Fibroblast of lung (primary cell): ENCODE measurements at regions not wholly inside any gene's neighbourhood (a gene's known extent, or its start where the extent isn't known, plus 50 kb on each side); places are given as distances from the start of the nearest gene placed in this dataset.

Experiments used
- DNase-seq, 2 donors: peaks; one replicate each; pipeline versions ENCODE4 v3.0.0 to v3.0.0-alpha.2; 2010; ENCODE audit warnings: low read depth in 2 of 2
- H2AFZ ChIP-seq: 2 replicates; pipeline ENCODE4 v1.5.1; 2012; ENCODE audit warnings: low read length, control low read depth, inconsistent platforms
- H3K27ac ChIP-seq: 2 replicates; pipeline ENCODE4 v1.5.1; 2011; ENCODE audit warnings: low read length, control low read depth; ENCODE audit not compliant: insufficient read depth
- H3K27me3 ChIP-seq: 2 replicates; pipeline ENCODE4 v1.5.1; 2011; ENCODE audit warnings: mild to moderate bottlenecking, low read length; ENCODE audit not compliant: control insufficient read depth, insufficient read depth
- H3K36me3 ChIP-seq: 2 replicates; pipeline ENCODE4 v1.5.1; 2011; ENCODE audit warnings: low read length; ENCODE audit not compliant: control insufficient read depth, insufficient read depth
- H3K4me1 ChIP-seq: 2 replicates; pipeline ENCODE4 v1.5.1; 2011; ENCODE audit warnings: low read length; ENCODE audit not compliant: control insufficient read depth, insufficient read depth; ENCODE audit errors: extremely low read depth
- H3K4me2 ChIP-seq: 2 replicates; pipeline ENCODE4 v1.5.1; 2011; ENCODE audit warnings: low read length, control low read depth; ENCODE audit not compliant: insufficient read depth; ENCODE audit errors: extremely low read depth
- H3K4me3 ChIP-seq, 4 experiments: fragments of 200-600 bp in 1 of 4; sonication (generic) in 1 of 4; replicated peaks in 1 of 4; 2 replicates each; pipeline ENCODE4 v1.5.1; 2011 to 2016; ENCODE audit warnings: low read length in 4 of 4, low read depth in 3 of 4, mild to moderate bottlenecking in 3 of 4, control low read depth in 2 of 4, inconsistent platforms in 1 of 4, mixed read lengths in 1 of 4; ENCODE audit not compliant: insufficient read depth in 1 of 4; ENCODE audit errors: control extremely low read depth in 1 of 4
- H3K79me2 ChIP-seq: 2 replicates; pipeline ENCODE4 v1.5.1; 2012; ENCODE audit warnings: mild to moderate bottlenecking, low read length, inconsistent platforms; ENCODE audit not compliant: control insufficient read depth, insufficient read depth
- H3K9ac ChIP-seq: 2 replicates; pipeline ENCODE4 v1.5.1; 2011; ENCODE audit warnings: mild to moderate bottlenecking, low read length, control low read depth; ENCODE audit not compliant: insufficient read depth
- H3K9me3 ChIP-seq: 2 replicates; pipeline ENCODE4 v1.5.1; 2012; ENCODE audit warnings: low read depth, low read length; ENCODE audit not compliant: control insufficient read depth, insufficient read depth
- H4K20me1 ChIP-seq: 2 replicates; pipeline ENCODE4 v1.5.1; 2011; ENCODE audit warnings: low read length; ENCODE audit not compliant: control insufficient read depth, insufficient read depth; ENCODE audit errors: extremely low read depth
- EZH2 ChIP-seq: IDR thresholded peaks from 2 replicates; pipeline ENCODE4 v1.5.1; 2012; ENCODE audit warnings: low read length, control low read depth, mild to moderate bottlenecking; ENCODE audit errors: missing control alignments
- TF ChIP-seq, protein P1 (sequence below), 2 donors: IDR thresholded peaks in 1 of 2; conservative IDR thresholded peaks in 1 of 2; 1 replicate in 1 of 2; 2 replicates in 1 of 2; pipeline ENCODE4 v1.5.1; 2011 to 2012; ENCODE audit warnings: low read length in 2 of 2, control low read depth in 1 of 2, inconsistent platforms in 1 of 2, low read depth in 1 of 2, mild to moderate bottlenecking in 1 of 2

DNA sequence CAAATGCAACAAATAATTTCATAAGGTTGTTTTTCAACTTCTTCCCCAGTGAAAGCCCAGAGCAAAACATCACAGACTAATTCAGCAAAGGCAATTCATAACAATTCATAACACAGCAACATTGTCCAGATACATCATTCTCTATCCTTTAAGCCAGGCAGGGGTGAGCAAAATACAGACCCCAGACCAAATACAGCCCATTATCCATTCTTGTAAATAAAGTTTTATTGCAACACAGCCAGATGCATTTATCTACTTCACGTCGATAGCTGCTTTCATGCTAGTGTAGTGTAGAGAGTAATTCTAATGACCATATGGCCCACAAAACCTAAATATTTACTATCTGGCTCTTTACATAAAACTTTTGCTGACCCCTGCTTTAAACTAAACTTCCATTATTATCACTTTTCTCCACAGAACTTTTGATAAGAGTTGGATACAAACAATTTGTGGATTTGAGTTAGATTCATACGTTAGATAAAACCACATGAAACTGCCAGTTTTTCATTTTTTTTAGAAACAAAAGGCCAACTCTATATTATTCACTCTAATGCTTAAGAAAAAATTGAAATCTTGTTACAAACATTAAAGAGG is 174.4 kb downstream of the DUSP6 start:
- Histone ChIP-seq H3K27me3 (no peaks in the 10 kb centered on the region), H2AFZ (no peak overlapping the region), H3K36me3 (no peaks in the 10 kb centered on the region), H3K27ac (no peak overlapping the region), H3K79me2 (no peaks in the 10 kb centered on the region), H3K9me3 (no peaks in the 10 kb centered on the region), H3K4me3 (no peak overlapping the region), H3K4me2 (no peak overlapping the region), H3K9ac (no peak overlapping the region), H4K20me1 (no peaks in the 10 kb centered on the region), H3K4me1 (no peaks in the 10 kb centered on the region)
- TF ChIP-seq, protein P1, sequence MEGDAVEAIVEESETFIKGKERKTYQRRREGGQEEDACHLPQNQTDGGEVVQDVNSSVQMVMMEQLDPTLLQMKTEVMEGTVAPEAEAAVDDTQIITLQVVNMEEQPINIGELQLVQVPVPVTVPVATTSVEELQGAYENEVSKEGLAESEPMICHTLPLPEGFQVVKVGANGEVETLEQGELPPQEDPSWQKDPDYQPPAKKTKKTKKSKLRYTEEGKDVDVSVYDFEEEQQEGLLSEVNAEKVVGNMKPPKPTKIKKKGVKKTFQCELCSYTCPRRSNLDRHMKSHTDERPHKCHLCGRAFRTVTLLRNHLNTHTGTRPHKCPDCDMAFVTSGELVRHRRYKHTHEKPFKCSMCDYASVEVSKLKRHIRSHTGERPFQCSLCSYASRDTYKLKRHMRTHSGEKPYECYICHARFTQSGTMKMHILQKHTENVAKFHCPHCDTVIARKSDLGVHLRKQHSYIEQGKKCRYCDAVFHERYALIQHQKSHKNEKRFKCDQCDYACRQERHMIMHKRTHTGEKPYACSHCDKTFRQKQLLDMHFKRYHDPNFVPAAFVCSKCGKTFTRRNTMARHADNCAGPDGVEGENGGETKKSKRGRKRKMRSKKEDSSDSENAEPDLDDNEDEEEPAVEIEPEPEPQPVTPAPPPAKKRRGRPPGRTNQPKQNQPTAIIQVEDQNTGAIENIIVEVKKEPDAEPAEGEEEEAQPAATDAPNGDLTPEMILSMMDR (conservative IDR thresholded peaks at IDR 0.05 in 1 of 2, IDR thresholded peaks at IDR 0.05 in 1 of 2; ENCODE audit: low read depth in 1 of 2, low read length in 2 of 2), result no peak
- no peak for TF ChIP-seq EZH2
- no peak for DNase-seq

DNA sequence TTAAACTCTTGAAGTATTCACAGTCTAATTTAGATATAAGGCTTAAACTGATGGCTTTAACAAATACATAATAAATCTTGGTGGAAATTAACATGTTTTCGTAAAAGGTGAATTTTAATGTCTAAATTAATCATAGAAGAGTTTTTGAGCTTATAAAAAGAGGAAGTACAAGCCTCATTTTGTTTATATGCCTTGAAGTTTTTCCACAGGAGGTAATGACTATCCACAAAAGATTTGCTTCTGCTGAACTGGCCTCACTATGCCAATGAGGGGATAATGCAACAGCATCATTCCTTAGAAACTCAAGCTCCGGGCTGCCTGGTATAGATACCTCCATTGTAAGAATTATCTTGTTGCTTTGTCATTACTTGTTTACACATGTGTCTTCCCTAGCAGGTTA is 175.6 kb downstream of the DUSP6 start:
- Histone ChIP-seq H3K27ac (no peak overlapping the region), H4K20me1 (no peaks in the 10 kb centered on the region), H2AFZ (no peak overlapping the region), H3K4me2 (no peak overlapping the region), H3K9ac (no peak overlapping the region), H3K36me3 (no peaks in the 10 kb centered on the region), H3K27me3 (no peaks in the 10 kb centered on the region), H3K79me2 (no peaks in the 10 kb centered on the region), H3K4me3 (no peak overlapping the region), H3K4me1 (no peaks in the 10 kb centered on the region), H3K9me3 (no peaks in the 10 kb centered on the region)
- TF ChIP-seq, protein P1 (conservative IDR thresholded peaks at IDR 0.05 in 1 of 2, IDR thresholded peaks at IDR 0.05 in 1 of 2; ENCODE audit: low read depth in 1 of 2, low read length in 2 of 2), result no peak
- TF ChIP-seq EZH2, result no peak
- no peak for DNase-seq

DNA sequence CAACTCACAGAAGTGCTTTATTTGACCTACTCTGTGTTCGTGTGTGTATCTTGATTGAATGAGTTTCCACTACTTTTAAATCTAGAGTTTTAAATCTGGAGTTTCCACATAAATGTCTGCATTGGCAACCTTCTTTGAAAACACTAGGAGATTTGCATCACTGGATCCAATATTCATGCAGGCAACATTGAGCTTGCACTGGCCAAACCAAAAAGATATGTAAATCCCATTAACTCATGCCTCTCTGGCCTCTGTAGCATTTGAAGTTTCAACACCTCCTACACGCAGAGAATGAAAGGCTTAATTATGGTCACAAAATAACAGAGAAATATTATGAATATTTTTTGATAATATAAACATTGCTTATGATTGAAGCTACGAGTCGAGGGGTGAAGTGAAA is 178.6 kb downstream of the DUSP6 start:
- Histone ChIP-seq H3K4me3 (no peak overlapping the region), H4K20me1 (no peaks in the 10 kb centered on the region), H3K27ac (no peak overlapping the region), H3K4me1 (no peaks in the 10 kb centered on the region), H3K4me2 (no peak overlapping the region), H3K79me2 (no peaks in the 10 kb centered on the region), H3K9me3 (no peaks in the 10 kb centered on the region), H2AFZ (no peak overlapping the region), H3K9ac (no peak overlapping the region), H3K36me3 (no peaks in the 10 kb centered on the region), H3K27me3 (no peaks in the 10 kb centered on the region)
- DNase-seq, result no peak
- TF ChIP-seq, protein P1 (conservative IDR thresholded peaks at IDR 0.05 in 1 of 2, IDR thresholded peaks at IDR 0.05 in 1 of 2; ENCODE audit: low read depth in 1 of 2, low read length in 2 of 2), result no peak
- no peak for TF ChIP-seq EZH2
